ENCODE measurements at regions not wholly inside any gene's neighbourhood (a gene's known extent, or its start where the extent isn't known, plus 50 kb on each side); places are given as distances from the start of the nearest gene placed in this dataset.

GRCh38 chr2:6206882-6207281 lies 514.7 kb downstream of the SOX11 start:
- no peak overlapping the region for H2BK20ac ChIP-seq (ENCODE audit: low read length)
- no peak overlapping the region for H2BK5ac ChIP-seq (ENCODE audit: low read depth, low read length)
- H3K9me3 ChIP-seq (ENCODE audit: insufficient read depth in 2 of 2, low read depth in 1 of 2, low read length in 1 of 2) = no peaks in the 10 kb centered on the region
- H3K4me2 ChIP-seq (ENCODE audit: insufficient read depth in 1 of 2, low read depth in 2 of 2, low read length in 2 of 2) = no peak overlapping the region
- no peak overlapping the region for H3K9ac ChIP-seq (replicated peaks in 1 of 4; ENCODE audit: extremely low read depth in 1 of 4, low read depth in 3 of 4, low read length in 3 of 4)
- CTCF ChIA-PET (ENCODE audit: partially characterized antibody) = no interaction called here
- H4K8ac ChIP-seq (ENCODE audit: extremely low read depth, insufficient read depth, low read length) = no peak overlapping the region
- no peak overlapping the region for H3K27ac ChIP-seq (ENCODE audit: low read depth, low read length)
- no peak overlapping the region for H3K18ac ChIP-seq (ENCODE audit: extremely low read depth, low read length)
- no peaks in the 10 kb centered on the region for H3K27me3 ChIP-seq (replicated peaks in 1 of 4; ENCODE audit: control insufficient read depth in 3 of 4, extremely low read depth in 1 of 4, insufficient read depth in 3 of 4, low read length in 3 of 4)
- H2AFZ ChIP-seq (ENCODE audit: low read length) = no peak overlapping the region
- no peak for FAIRE-seq
- H3K36me3 ChIP-seq (ENCODE audit: control insufficient read depth in 2 of 4, insufficient read depth in 4 of 4, low read length in 3 of 4) = no peaks in the 10 kb centered on the region
- H2BK15ac ChIP-seq (ENCODE audit: low read length) = no peak overlapping the region
- no peak for TF ChIP-seq TCF12 (IDR thresholded peaks at IDR 0.05; ENCODE audit: low read depth, low read length)
- TF ChIP-seq HDAC2 (IDR thresholded peaks at IDR 0.05; ENCODE audit: borderline replicate concordance in 1 of 2, low read depth in 2 of 2, low read length in 2 of 2) = no peak
- no peak for TF ChIP-seq ASH2L (IDR thresholded peaks at IDR 0.05; ENCODE audit: low read length)
- TF ChIP-seq RNF2 (IDR thresholded peaks at IDR 0.05; ENCODE audit: borderline replicate concordance, low read depth, low read length, missing control alignments, poor library complexity, severe bottlenecking) = no peak
- no peak for TF ChIP-seq JUN (IDR thresholded peaks at IDR 0.05; ENCODE audit: low read depth, low read length)
- no peak for TF ChIP-seq SIRT6 (IDR thresholded peaks at IDR 0.05; ENCODE audit: low read length)
- no peak for TF ChIP-seq POLR2AphosphoS5 (IDR thresholded peaks at IDR 0.05; ENCODE audit: low read depth, low read length)
- H4K5ac ChIP-seq (ENCODE audit: insufficient read length, low read depth, low read length) = no peak overlapping the region
- H3K79me2 ChIP-seq (ENCODE audit: control insufficient read depth in 1 of 2, insufficient read depth in 2 of 2, low read length in 2 of 2) = no peaks in the 10 kb centered on the region
- no peaks in the 10 kb centered on the region for H3K4me1 ChIP-seq (replicated peaks in 1 of 4; ENCODE audit: control insufficient read depth in 3 of 4, insufficient read depth in 4 of 4, low read length in 3 of 4)
- H2AK5ac ChIP-seq (ENCODE audit: low read depth, low read length) = no peak overlapping the region
- no peak overlapping the region for H4K91ac ChIP-seq (replicated peaks; ENCODE audit: insufficient read length, low read length)
- H4K20me1 ChIP-seq (replicated peaks in 1 of 2; ENCODE audit: control insufficient read depth in 1 of 2, insufficient read depth in 2 of 2, low read length in 2 of 2) = no peaks in the 10 kb centered on the region
- no peak overlapping the region for H3K56ac ChIP-seq (replicated peaks; ENCODE audit: insufficient read length, low read depth, low read length)
- no peak for DNase-seq (ENCODE audit: low read depth in 1 of 2, low spot score in 2 of 2)
- H3K4me3 ChIP-seq (ENCODE audit: extremely low read depth in 1 of 4, insufficient read depth in 2 of 4, low read depth in 3 of 4, low read length in 4 of 4) = no peak overlapping the region
- H3K4ac ChIP-seq (replicated peaks; ENCODE audit: insufficient read length, low read depth, low read length) = no peak overlapping the region
- POLR2A ChIA-PET (ENCODE audit: partially characterized antibody) = no interaction called here
- no peaks in the 10 kb centered on the region for H3K23me2 ChIP-seq (ENCODE audit: low read depth, low read length)
- no peak overlapping the region for H3K14ac ChIP-seq (ENCODE audit: insufficient read length)
- H2BK12ac ChIP-seq (ENCODE audit: low read depth, low read length) = no peak overlapping the region
- WGBS, 2 experiments (ENCODE audit: extremely low coverage in 1 of 2, insufficient coverage in 1 of 2, insufficient read length in 1 of 2, insufficient replicate concordance in 2 of 2, low coverage in 1 of 2, low lambda C conversion rate in 2 of 2, missing lambda C conversion rate in 1 of 2) = 94% methylated on average over 8 of the region's 8 CpGs; no CpG with 5 or more reads in 1 of the 2 experiments
- no peak overlapping the region for H2BK120ac ChIP-seq (replicated peaks; ENCODE audit: low read depth, low read length)
- no peak overlapping the region for H3K23ac ChIP-seq (ENCODE audit: insufficient read length)
- H3K79me1 ChIP-seq (ENCODE audit: low read depth, low read length) = no peaks in the 10 kb centered on the region

All from H1 (cell line).